ENCODE measurements at regions not wholly inside any gene's neighbourhood (a gene's known extent, or its start where the extent isn't known, plus 50 kb on each side); places are given as distances from the start of the nearest gene placed in this dataset.

- TF ChIP-seq GATA1 (IDR thresholded peaks at IDR 0.05; ENCODE audit: low read depth, low read length) = no peak
- no peak for TF ChIP-seq POLR2A (IDR thresholded peaks at IDR 0.05; ENCODE audit: low read length)
- DNase-seq = no peak
Observed at GRCh38 chr14:98844456-98844855, 427.5 kb downstream of the BCL11B start.

GRCh38 chr14:98847521-98848468 lies 424.2 kb downstream of the BCL11B start:
- TF ChIP-seq POLR2A (IDR thresholded peaks at IDR 0.05; ENCODE audit: low read length) = no peak
- no peak for TF ChIP-seq GATA1 (IDR thresholded peaks at IDR 0.05; ENCODE audit: low read depth, low read length)

GRCh38 chr14:98853063-98853729 lies 418.8 kb downstream of the BCL11B start:
- TF ChIP-seq POLR2A (IDR thresholded peaks at IDR 0.05; ENCODE audit: low read length) = no peak
- no peak for TF ChIP-seq GATA1 (IDR thresholded peaks at IDR 0.05; ENCODE audit: low read depth, low read length)
- DNase-seq = no peak

More at GRCh38 chr14:98847521-98848468, 424.2 kb downstream of the BCL11B start:
- DNase-seq = no peak

GRCh38 chr14:98855926-98856715 lies 415.9 kb downstream of the BCL11B start:
- DNase-seq = no peak
- TF ChIP-seq POLR2A (IDR thresholded peaks at IDR 0.05; ENCODE audit: low read length) (no peak), GATA1 (IDR thresholded peaks at IDR 0.05; ENCODE audit: low read depth, low read length) (no peak)

GRCh38 chr14:98858158-98858557 lies 413.8 kb downstream of the BCL11B start:
- TF ChIP-seq POLR2A (IDR thresholded peaks at IDR 0.05; ENCODE audit: low read length) = no peak
- no peak for TF ChIP-seq GATA1 (IDR thresholded peaks at IDR 0.05; ENCODE audit: low read depth, low read length)
- DNase-seq = no peak

GRCh38 chr14:98858561-98858960 lies 413.4 kb downstream of the BCL11B start:
- DNase-seq = no peak
- TF ChIP-seq GATA1 (IDR thresholded peaks at IDR 0.05; ENCODE audit: low read depth, low read length) = no peak
- TF ChIP-seq POLR2A (IDR thresholded peaks at IDR 0.05; ENCODE audit: low read length) = no peak

GRCh38 chr14:98859301-98859700 lies 412.7 kb downstream of the BCL11B start:
- DNase-seq = no peak
- no peak for TF ChIP-seq GATA1 (IDR thresholded peaks at IDR 0.05; ENCODE audit: low read depth, low read length)
- TF ChIP-seq POLR2A (IDR thresholded peaks at IDR 0.05; ENCODE audit: low read length) = no peak

- no peak for DNase-seq
- TF ChIP-seq GATA1 (IDR thresholded peaks at IDR 0.05; ENCODE audit: low read depth, low read length) (no peak), POLR2A (IDR thresholded peaks at IDR 0.05; ENCODE audit: low read length) (no peak)
Observed at GRCh38 chr14:98864211-98864610, 407.8 kb downstream of the BCL11B start.

- TF ChIP-seq GATA1 (IDR thresholded peaks at IDR 0.05; ENCODE audit: low read depth, low read length) (no peak), POLR2A (IDR thresholded peaks at IDR 0.05; ENCODE audit: low read length) (no peak)
- no peak for DNase-seq
Observed at GRCh38 chr14:98867146-98867545, 404.9 kb downstream of the BCL11B start.

- DNase-seq = no peak
- TF ChIP-seq POLR2A (IDR thresholded peaks at IDR 0.05; ENCODE audit: low read length) (no peak), GATA1 (IDR thresholded peaks at IDR 0.05; ENCODE audit: low read depth, low read length) (no peak)
Observed at GRCh38 chr14:98867726-98868125, 404.3 kb downstream of the BCL11B start.

- DNase-seq = no peak
- TF ChIP-seq GATA1 (IDR thresholded peaks at IDR 0.05; ENCODE audit: low read depth, low read length) (no peak), POLR2A (IDR thresholded peaks at IDR 0.05; ENCODE audit: low read length) (no peak)
Observed at GRCh38 chr14:98868866-98869265, 403.1 kb downstream of the BCL11B start.

GRCh38 chr14:98871796-98872195 lies 400.2 kb downstream of the BCL11B start:
- DNase-seq = no peak
- TF ChIP-seq POLR2A (IDR thresholded peaks at IDR 0.05; ENCODE audit: low read length) = no peak
- no peak for TF ChIP-seq GATA1 (IDR thresholded peaks at IDR 0.05; ENCODE audit: low read depth, low read length)

- TF ChIP-seq POLR2A (IDR thresholded peaks at IDR 0.05; ENCODE audit: low read length) (no peak), GATA1 (IDR thresholded peaks at IDR 0.05; ENCODE audit: low read depth, low read length) (no peak)
- no peak for DNase-seq
Observed at GRCh38 chr14:98877065-98877464, 394.9 kb downstream of the BCL11B start.

GRCh38 chr14:98878282-98878681 lies 393.7 kb downstream of the BCL11B start:
- TF ChIP-seq GATA1 (IDR thresholded peaks at IDR 0.05; ENCODE audit: low read depth, low read length) (no peak), POLR2A (IDR thresholded peaks at IDR 0.05; ENCODE audit: low read length) (no peak)
- DNase-seq = no peak

Measured in erythroblast (primary cell).